ENCODE measurements at regions not wholly inside any gene's neighbourhood (a gene's known extent, or its start where the extent isn't known, plus 50 kb on each side); places are given as distances from the start of the nearest gene placed in this dataset.

DNA sequence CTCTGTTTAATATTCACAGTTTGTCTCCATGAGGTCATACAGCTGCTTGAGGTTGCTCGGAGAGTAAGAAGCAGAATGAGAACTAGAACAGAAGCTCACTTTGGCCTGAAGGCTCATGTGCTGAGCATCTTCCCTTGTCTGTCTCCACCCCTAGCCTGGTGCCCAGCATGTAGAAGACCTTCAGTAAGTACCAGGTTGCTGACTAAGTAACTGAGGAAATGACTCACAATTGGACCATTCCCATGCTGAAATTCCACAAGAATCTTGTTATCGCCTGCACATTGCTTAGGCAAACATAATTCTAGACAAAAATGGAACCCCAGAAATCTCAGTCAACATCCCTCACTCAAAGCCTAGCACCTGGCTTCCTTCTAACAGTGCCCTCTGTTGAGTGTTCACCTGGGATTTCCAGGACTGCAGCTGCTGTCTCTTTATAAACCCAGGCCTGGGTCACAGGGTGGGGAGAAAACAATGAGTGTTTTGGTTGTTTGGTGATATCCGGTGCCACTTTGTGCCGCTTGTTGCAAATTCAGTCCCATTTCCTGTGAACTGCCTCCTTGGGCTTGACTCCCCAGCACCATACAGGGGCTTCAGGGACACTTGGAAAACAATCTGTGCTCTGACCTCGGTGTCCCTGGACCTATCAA is 406.8 kb downstream of the ETS1 start:
- TF ChIP-seq, protein P1, sequence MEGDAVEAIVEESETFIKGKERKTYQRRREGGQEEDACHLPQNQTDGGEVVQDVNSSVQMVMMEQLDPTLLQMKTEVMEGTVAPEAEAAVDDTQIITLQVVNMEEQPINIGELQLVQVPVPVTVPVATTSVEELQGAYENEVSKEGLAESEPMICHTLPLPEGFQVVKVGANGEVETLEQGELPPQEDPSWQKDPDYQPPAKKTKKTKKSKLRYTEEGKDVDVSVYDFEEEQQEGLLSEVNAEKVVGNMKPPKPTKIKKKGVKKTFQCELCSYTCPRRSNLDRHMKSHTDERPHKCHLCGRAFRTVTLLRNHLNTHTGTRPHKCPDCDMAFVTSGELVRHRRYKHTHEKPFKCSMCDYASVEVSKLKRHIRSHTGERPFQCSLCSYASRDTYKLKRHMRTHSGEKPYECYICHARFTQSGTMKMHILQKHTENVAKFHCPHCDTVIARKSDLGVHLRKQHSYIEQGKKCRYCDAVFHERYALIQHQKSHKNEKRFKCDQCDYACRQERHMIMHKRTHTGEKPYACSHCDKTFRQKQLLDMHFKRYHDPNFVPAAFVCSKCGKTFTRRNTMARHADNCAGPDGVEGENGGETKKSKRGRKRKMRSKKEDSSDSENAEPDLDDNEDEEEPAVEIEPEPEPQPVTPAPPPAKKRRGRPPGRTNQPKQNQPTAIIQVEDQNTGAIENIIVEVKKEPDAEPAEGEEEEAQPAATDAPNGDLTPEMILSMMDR (IDR thresholded peaks at IDR 0.05; ENCODE audit: poor library complexity, severe bottlenecking), result no peak
- TF ChIP-seq, protein P2, sequence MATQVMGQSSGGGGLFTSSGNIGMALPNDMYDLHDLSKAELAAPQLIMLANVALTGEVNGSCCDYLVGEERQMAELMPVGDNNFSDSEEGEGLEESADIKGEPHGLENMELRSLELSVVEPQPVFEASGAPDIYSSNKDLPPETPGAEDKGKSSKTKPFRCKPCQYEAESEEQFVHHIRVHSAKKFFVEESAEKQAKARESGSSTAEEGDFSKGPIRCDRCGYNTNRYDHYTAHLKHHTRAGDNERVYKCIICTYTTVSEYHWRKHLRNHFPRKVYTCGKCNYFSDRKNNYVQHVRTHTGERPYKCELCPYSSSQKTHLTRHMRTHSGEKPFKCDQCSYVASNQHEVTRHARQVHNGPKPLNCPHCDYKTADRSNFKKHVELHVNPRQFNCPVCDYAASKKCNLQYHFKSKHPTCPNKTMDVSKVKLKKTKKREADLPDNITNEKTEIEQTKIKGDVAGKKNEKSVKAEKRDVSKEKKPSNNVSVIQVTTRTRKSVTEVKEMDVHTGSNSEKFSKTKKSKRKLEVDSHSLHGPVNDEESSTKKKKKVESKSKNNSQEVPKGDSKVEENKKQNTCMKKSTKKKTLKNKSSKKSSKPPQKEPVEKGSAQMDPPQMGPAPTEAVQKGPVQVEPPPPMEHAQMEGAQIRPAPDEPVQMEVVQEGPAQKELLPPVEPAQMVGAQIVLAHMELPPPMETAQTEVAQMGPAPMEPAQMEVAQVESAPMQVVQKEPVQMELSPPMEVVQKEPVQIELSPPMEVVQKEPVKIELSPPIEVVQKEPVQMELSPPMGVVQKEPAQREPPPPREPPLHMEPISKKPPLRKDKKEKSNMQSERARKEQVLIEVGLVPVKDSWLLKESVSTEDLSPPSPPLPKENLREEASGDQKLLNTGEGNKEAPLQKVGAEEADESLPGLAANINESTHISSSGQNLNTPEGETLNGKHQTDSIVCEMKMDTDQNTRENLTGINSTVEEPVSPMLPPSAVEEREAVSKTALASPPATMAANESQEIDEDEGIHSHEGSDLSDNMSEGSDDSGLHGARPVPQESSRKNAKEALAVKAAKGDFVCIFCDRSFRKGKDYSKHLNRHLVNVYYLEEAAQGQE (IDR thresholded peaks at IDR 0.05; ENCODE audit: borderline replicate concordance), result no peak
- TF ChIP-seq POLR2AphosphoS5 (IDR thresholded peaks at IDR 0.05) (no peak), MXI1 (conservative IDR thresholded peaks at IDR 0.05; ENCODE audit: poor library complexity, severe bottlenecking) (no peak)
